ENCODE measurements at regions not wholly inside any gene's neighbourhood (a gene's known extent, or its start where the extent isn't known, plus 50 kb on each side); places are given as distances from the start of the nearest gene placed in this dataset.

- no peaks in the 10 kb centered on the region for H3K36me3 Mint-ChIP-seq
- H3K4me3 ChIP-seq (replicated peaks in 1 of 3; ENCODE audit: low read depth in 2 of 3, low read length in 3 of 3), result no peak overlapping the region
Measured at GRCh38 chr4:8697826-8698225, 105.3 kb downstream of the CPZ start.

GRCh38 chr4:8696369-8697127 lies 104.0 kb downstream of the CPZ start:
- no peaks in the 10 kb centered on the region for H3K27me3 ChIP-seq (ENCODE audit: control insufficient read depth in 2 of 2, insufficient read depth in 2 of 2, low read length in 2 of 2)
- H3K27ac ChIP-seq (ENCODE audit: low read depth in 1 of 2, low read length in 2 of 2), result no peak overlapping the region
- peaks cover 0 to 2% (median 0%) of the 10 kb centered on the region in 7 donors for H3K9me3 Mint-ChIP-seq
- DNase-seq, result no peak
- H3K4me2 ChIP-seq (replicated peaks; ENCODE audit: extremely low read depth, low read length, poor library complexity, severe bottlenecking), result no peak overlapping the region
- no peaks in the 10 kb centered on the region for H3K36me3 Mint-ChIP-seq
- H3K9ac ChIP-seq (ENCODE audit: insufficient read depth, low read length, poor library complexity, severe bottlenecking), result no peak overlapping the region
- no peaks in the 10 kb centered on the region for H3K4me1 Mint-ChIP-seq
- no peaks in the 10 kb centered on the region for H3K9me3 ChIP-seq (replicated peaks in 1 of 2; ENCODE audit: control insufficient read depth in 1 of 2, insufficient read depth in 1 of 2, low read length in 2 of 2)
- H3K4me1 ChIP-seq (ENCODE audit: control insufficient read depth in 1 of 2, insufficient read depth in 2 of 2, low read length in 2 of 2), result no peaks in the 10 kb centered on the region
- H3K27me3 Mint-ChIP-seq (ENCODE audit: low read depth in 3 of 3), result peaks cover 6 to 13% (median 12%) of the 10 kb centered on the region in 3 donors
- H3K79me2 ChIP-seq (ENCODE audit: insufficient read depth, low read length), result no peaks in the 10 kb centered on the region
- no peak overlapping the region for H3K4me3 Mint-ChIP-seq
- no peak overlapping the region for H2AFZ ChIP-seq (ENCODE audit: insufficient read depth, low read depth, low read length, poor library complexity, severe bottlenecking)
- no peaks in the 10 kb centered on the region for H4K20me1 ChIP-seq (ENCODE audit: insufficient read depth, low read length)
- 91% methylated on average over 7 of the region's 10 CpGs for WGBS (ENCODE audit: insufficient coverage)
- no peak overlapping the region for H3K4me3 ChIP-seq (replicated peaks in 1 of 3; ENCODE audit: low read depth in 2 of 3, low read length in 3 of 3)
- no peak for TF ChIP-seq CTCF (IDR thresholded peaks at IDR 0.05)
- no peak overlapping the region for H3K27ac Mint-ChIP-seq
- H3K36me3 ChIP-seq (replicated peaks in 1 of 2; ENCODE audit: control insufficient read depth in 1 of 2, insufficient read depth in 2 of 2, low read length in 2 of 2), result no peaks in the 10 kb centered on the region
- intact Hi-C loops (cut with micrococcal nuclease), result no loop called here

More at GRCh38 chr4:8697826-8698225, 105.3 kb downstream of the CPZ start:
- no peak overlapping the region for H3K9ac ChIP-seq (ENCODE audit: insufficient read depth, low read length, poor library complexity, severe bottlenecking)
- no peaks in the 10 kb centered on the region for H3K36me3 ChIP-seq (replicated peaks in 1 of 2; ENCODE audit: control insufficient read depth in 1 of 2, insufficient read depth in 2 of 2, low read length in 2 of 2)
- H3K4me1 ChIP-seq (ENCODE audit: control insufficient read depth in 1 of 2, insufficient read depth in 2 of 2, low read length in 2 of 2), result no peaks in the 10 kb centered on the region
- no peak for TF ChIP-seq CTCF (IDR thresholded peaks at IDR 0.05)
- no peaks in the 10 kb centered on the region for H3K79me2 ChIP-seq (ENCODE audit: insufficient read depth, low read length)
- no peak overlapping the region for H2AFZ ChIP-seq (ENCODE audit: insufficient read depth, low read depth, low read length, poor library complexity, severe bottlenecking)
- H3K27ac ChIP-seq (ENCODE audit: low read depth in 1 of 2, low read length in 2 of 2), result no peak overlapping the region
- H3K4me3 Mint-ChIP-seq, result no peak overlapping the region
- H3K27ac Mint-ChIP-seq, result no peak overlapping the region
- no peaks in the 10 kb centered on the region for H4K20me1 ChIP-seq (ENCODE audit: insufficient read depth, low read length)
- no peaks in the 10 kb centered on the region for H3K4me1 Mint-ChIP-seq
- H3K27me3 Mint-ChIP-seq (ENCODE audit: low read depth in 3 of 3), result peaks cover 11 to 15% (median 12%) of the 10 kb centered on the region in 3 donors
- H3K27me3 ChIP-seq (ENCODE audit: control insufficient read depth in 2 of 2, insufficient read depth in 2 of 2, low read length in 2 of 2), result no peaks in the 10 kb centered on the region
- peaks cover 0 to 2% (median 0%) of the 10 kb centered on the region in 7 donors for H3K9me3 Mint-ChIP-seq
- no peak overlapping the region for H3K4me2 ChIP-seq (replicated peaks; ENCODE audit: extremely low read depth, low read length, poor library complexity, severe bottlenecking)
- H3K9me3 ChIP-seq (replicated peaks in 1 of 2; ENCODE audit: control insufficient read depth in 1 of 2, insufficient read depth in 1 of 2, low read length in 2 of 2), result no peaks in the 10 kb centered on the region
- intact Hi-C loops (cut with micrococcal nuclease), result no loop called here
- no peak for DNase-seq
- 86% methylated on average over 5 of the region's 7 CpGs for WGBS (ENCODE audit: insufficient coverage)
